Hematopoietic multipotent progenitor cell (in vitro differentiated cells): ENCODE measurements at regions not wholly inside any gene's neighbourhood (a gene's known extent, or its start where the extent isn't known, plus 50 kb on each side); places are given as distances from the start of the nearest gene placed in this dataset.

Experiments
- DNase-seq, 3 donors: peaks; one replicate each; pipeline ENCODE4 v3.0.0-alpha.2; 2011 to 2015; ENCODE audit warnings: low read depth in 2 of 3, low spot score in 2 of 3

GRCh38 chr4:26093551-26093950 lies 179.5 kb downstream of the SMIM20 start:
- no peak for DNase-seq

GRCh38 chr4:26094076-26094475 lies 180.1 kb downstream of the SMIM20 start:
- DNase-seq: no peak

GRCh38 chr4:26094911-26095310 lies 180.9 kb downstream of the SMIM20 start:
- DNase-seq: no peak

- DNase-seq: no peak
Observed at GRCh38 chr4:26099967-26100366, 185.9 kb downstream of the SMIM20 start.

- no peak for DNase-seq
Observed at GRCh38 chr4:26101011-26101410, 187.0 kb downstream of the SMIM20 start.

- no peak for DNase-seq
Observed at GRCh38 chr4:26104056-26104685, 190.2 kb downstream of the SMIM20 start.

- no peak for DNase-seq
Observed at GRCh38 chr4:26105337-26105736, 191.3 kb downstream of the SMIM20 start.

- DNase-seq: peak in 1 of 3 donors; percentile 18
Observed at GRCh38 chr4:26105815-26106699, 192.0 kb downstream of the SMIM20 start.

GRCh38 chr4:26106776-26107175 lies 192.8 kb downstream of the SMIM20 start:
- DNase-seq: no peak

GRCh38 chr4:26108054-26108453 lies 194.0 kb downstream of the SMIM20 start:
- DNase-seq: no peak

GRCh38 chr4:26110493-26110892 lies 196.5 kb downstream of the SMIM20 start:
- DNase-seq: no peak

- no peak for DNase-seq
Observed at GRCh38 chr4:26113339-26113940, 199.4 kb downstream of the SMIM20 start.

- DNase-seq: no peak
Observed at GRCh38 chr4:26116057-26116456, 202.0 kb downstream of the SMIM20 start.

- no peak for DNase-seq
Observed at GRCh38 chr4:26120098-26120825, 200.6 kb upstream of the RBPJ start.

GRCh38 chr4:26122690-26123089 lies 198.1 kb upstream of the RBPJ start:
- no peak for DNase-seq

- DNase-seq: no peak
Observed at GRCh38 chr4:26124753-26125321, 196.0 kb upstream of the RBPJ start.

GRCh38 chr4:26126143-26126718 lies 194.6 kb upstream of the RBPJ start:
- peak in 2 of 3 donors; percentile 15 to 56 for DNase-seq

GRCh38 chr4:26126994-26127393 lies 193.8 kb upstream of the RBPJ start:
- no peak for DNase-seq

GRCh38 chr4:26127851-26128337 lies 192.9 kb upstream of the RBPJ start:
- DNase-seq: no peak

- no peak for DNase-seq
Observed at GRCh38 chr4:26130173-26130572, 190.6 kb upstream of the RBPJ start.
